ENCODE measurements at regions not wholly inside any gene's neighbourhood (a gene's known extent, or its start where the extent isn't known, plus 50 kb on each side); places are given as distances from the start of the nearest gene placed in this dataset.

- H3K4me1 ChIP-seq: no peaks in the 10 kb centered on the region
- H3K27ac ChIP-seq: no peak overlapping the region
- no peak for TF ChIP-seq CTCF (IDR thresholded peaks at IDR 0.05)
- TF ChIP-seq POLR2A (IDR thresholded peaks at IDR 0.05): no peak
- H3K36me3 ChIP-seq: no peaks in the 10 kb centered on the region
- ATAC-seq (no peak), DNase-seq (no peak)
- no peaks in the 10 kb centered on the region for H3K9me3 ChIP-seq
- WGBS, 4 donors: 94 to 98% (median 96%) methylated on average over 2 of the region's 2 CpGs
- intact Hi-C loops (cut with DNase I): no loop called here
- H3K4me3 ChIP-seq: no peak overlapping the region
- no peaks in the 10 kb centered on the region for H3K27me3 ChIP-seq
Measured at GRCh38 chr5:92769978-92770377, 811.0 kb downstream of the NR2F1-AS1 start.

GRCh38 chr5:92761585-92761984 is 819.4 kb downstream of the NR2F1-AS1 start:
- Histone ChIP-seq H3K36me3 (no peaks in the 10 kb centered on the region), H3K4me1 (no peaks in the 10 kb centered on the region), H3K27me3 (no peaks in the 10 kb centered on the region), H3K27ac (no peak overlapping the region), H3K4me3 (no peak overlapping the region), H3K9me3 (no peaks in the 10 kb centered on the region)
- DNase-seq: no peak
- 62 to 69% (median 65%) methylated on average over 2 of the region's 2 CpGs for WGBS, 4 donors
- TF ChIP-seq POLR2A (IDR thresholded peaks at IDR 0.05) (no peak), CTCF (IDR thresholded peaks at IDR 0.05) (no peak)
- intact Hi-C loops (cut with DNase I): no loop called here
- no peak for ATAC-seq

- no peaks in the 10 kb centered on the region for H3K4me1 ChIP-seq
- no peak for TF ChIP-seq POLR2A (IDR thresholded peaks at IDR 0.05)
- no peak overlapping the region for H3K4me3 ChIP-seq
- H3K27ac ChIP-seq: no peak overlapping the region
- no peak for ATAC-seq
- intact Hi-C loops (cut with DNase I): no loop called here
- no peak for DNase-seq
- no peaks in the 10 kb centered on the region for H3K27me3 ChIP-seq
- H3K36me3 ChIP-seq: no peaks in the 10 kb centered on the region
- H3K9me3 ChIP-seq: no peaks in the 10 kb centered on the region
- 89 to 93% (median 92%) methylated on average over 2 of the region's 2 CpGs for WGBS, 4 donors
Measured at GRCh38 chr5:92760550-92760949, 820.5 kb downstream of the NR2F1-AS1 start.

- TF ChIP-seq CTCF (IDR thresholded peaks at IDR 0.05) (no peak), POLR2A (IDR thresholded peaks at IDR 0.05) (no peak)
- Histone ChIP-seq H3K27ac (no peak overlapping the region), H3K27me3 (no peaks in the 10 kb centered on the region), H3K36me3 (no peaks in the 10 kb centered on the region), H3K4me3 (no peak overlapping the region), H3K9me3 (no peaks in the 10 kb centered on the region), H3K4me1 (no peaks in the 10 kb centered on the region)
- no peak for DNase-seq
- ATAC-seq: no peak
- WGBS, 4 donors: 65 to 77% (median 72%) methylated on average over 1 of the region's 1 CpG
- intact Hi-C loops (cut with DNase I): no loop called here
Measured at GRCh38 chr5:92758552-92758951, 822.5 kb downstream of the NR2F1-AS1 start.

- TF ChIP-seq POLR2A (IDR thresholded peaks at IDR 0.05): no peak
- no peak for TF ChIP-seq CTCF (IDR thresholded peaks at IDR 0.05)
- intact Hi-C loops (cut with DNase I): no loop called here
- Histone ChIP-seq H3K4me1 (no peaks in the 10 kb centered on the region), H3K36me3 (no peaks in the 10 kb centered on the region), H3K9me3 (no peaks in the 10 kb centered on the region), H3K27ac (no peak overlapping the region), H3K27me3 (no peaks in the 10 kb centered on the region), H3K4me3 (no peak overlapping the region)
- WGBS, 4 donors: 13 to 29% (median 16%) methylated on average over 1 of the region's 1 CpG
- no peak for ATAC-seq
- no peak for DNase-seq
Measured at GRCh38 chr5:92749943-92750342, 831.1 kb downstream of the NR2F1-AS1 start.

Measured in heart left ventricle (tissue), 16 donors.